ENCODE measurements at regions not wholly inside any gene's neighbourhood (a gene's known extent, or its start where the extent isn't known, plus 50 kb on each side); places are given as distances from the start of the nearest gene placed in this dataset.

- Mint-ChIP-seq H3K9me3 (no peaks in the 10 kb centered on the region; the same call in 1 of the 2 replicates), H3K36me3 (no peaks in the 10 kb centered on the region), H3K4me3 (no peak overlapping the region), H3K4me1 (peaks cover 14% of the 10 kb centered on the region), H3K27ac (no peak overlapping the region), H3K27me3 (ENCODE audit: low read depth) (no peaks in the 10 kb centered on the region; the same call in 1 of the 2 replicates)
- ChIA-PET POLR2A (no interaction called here), CTCF (no interaction called here)
- no peak for DNase-seq (ENCODE audit: low spot score)
- ATAC-seq: no peak
- TF ChIP-seq ARID4B (CRISPR knock-in tag; IDR thresholded peaks at IDR 0.05; ENCODE audit: borderline replicate concordance) (no peak), SOX15 (CRISPR knock-in tag; IDR thresholded peaks at IDR 0.05) (no peak), ATF6 (CRISPR knock-in tag; IDR thresholded peaks at IDR 0.05) (no peak), GRHL2 (CRISPR knock-in tag; IDR thresholded peaks at IDR 0.05; ENCODE audit: insufficient replicate concordance, severe bottlenecking) (no peak), KAT7 (CRISPR knock-in tag; IDR thresholded peaks at IDR 0.05; ENCODE audit: borderline replicate concordance) (no peak), ZNF219 (CRISPR knock-in tag; IDR thresholded peaks at IDR 0.05; ENCODE audit: borderline replicate concordance) (no peak), ETV6 (CRISPR knock-in tag; IDR thresholded peaks at IDR 0.05) (no peak)
- TF ChIP-seq, protein P1, sequence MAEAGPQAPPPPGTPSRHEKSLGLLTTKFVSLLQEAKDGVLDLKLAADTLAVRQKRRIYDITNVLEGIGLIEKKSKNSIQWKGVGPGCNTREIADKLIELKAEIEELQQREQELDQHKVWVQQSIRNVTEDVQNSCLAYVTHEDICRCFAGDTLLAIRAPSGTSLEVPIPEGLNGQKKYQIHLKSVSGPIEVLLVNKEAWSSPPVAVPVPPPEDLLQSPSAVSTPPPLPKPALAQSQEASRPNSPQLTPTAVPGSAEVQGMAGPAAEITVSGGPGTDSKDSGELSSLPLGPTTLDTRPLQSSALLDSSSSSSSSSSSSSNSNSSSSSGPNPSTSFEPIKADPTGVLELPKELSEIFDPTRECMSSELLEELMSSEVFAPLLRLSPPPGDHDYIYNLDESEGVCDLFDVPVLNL (CRISPR knock-in tag; IDR thresholded peaks at IDR 0.05; ENCODE audit: borderline replicate concordance, low read depth): no peak
Measured at GRCh38 chr10:76651154-76651553, 986.5 kb downstream of the KCNMA1 start.

DNA sequence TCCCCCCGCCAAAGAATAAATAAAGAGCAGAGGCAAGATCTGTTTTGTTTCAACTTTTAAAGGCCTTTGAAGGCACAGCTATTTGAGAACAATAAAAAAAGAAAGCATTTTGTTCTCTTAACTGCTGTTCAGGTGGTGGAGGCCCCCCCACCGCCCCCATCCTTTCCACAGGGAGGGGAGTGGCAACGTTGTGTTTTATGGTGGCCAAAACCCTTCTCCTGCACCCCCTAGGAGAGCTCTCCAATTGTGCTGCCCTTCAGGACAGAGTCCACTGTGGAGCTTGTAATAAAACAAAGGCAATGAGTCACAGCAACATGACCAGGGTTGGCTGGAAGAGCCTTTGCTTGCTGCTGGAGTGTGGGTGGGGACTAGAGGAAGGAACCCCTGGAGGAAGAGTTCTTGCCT lies 987.9 kb downstream of the KCNMA1 start:
- Mint-ChIP-seq H3K27me3 (ENCODE audit: low read depth) (no peaks in the 10 kb centered on the region; the same call in 1 of the 2 replicates), H3K9me3 (no peaks in the 10 kb centered on the region; the same call in 1 of the 2 replicates), H3K4me1 (peaks cover 14% of the 10 kb centered on the region), H3K27ac (no peak overlapping the region), H3K4me3 (no peak overlapping the region), H3K36me3 (no peaks in the 10 kb centered on the region)
- CTCF ChIA-PET: no interaction called here
- ATAC-seq: no peak; the same call in 1 of the 2 replicates
- no peak for TF ChIP-seq ZNF671 (CRISPR knock-in tag; IDR thresholded peaks at IDR 0.05)
- TF ChIP-seq ZNF219 (CRISPR knock-in tag; IDR thresholded peaks at IDR 0.05; ENCODE audit: borderline replicate concordance): no peak
- TF ChIP-seq NFE2L1 (CRISPR knock-in tag; IDR thresholded peaks at IDR 0.05): no peak
- TF ChIP-seq ZNF512 (CRISPR knock-in tag; IDR thresholded peaks at IDR 0.05; ENCODE audit: borderline replicate concordance): no peak
- TF ChIP-seq, protein P2, sequence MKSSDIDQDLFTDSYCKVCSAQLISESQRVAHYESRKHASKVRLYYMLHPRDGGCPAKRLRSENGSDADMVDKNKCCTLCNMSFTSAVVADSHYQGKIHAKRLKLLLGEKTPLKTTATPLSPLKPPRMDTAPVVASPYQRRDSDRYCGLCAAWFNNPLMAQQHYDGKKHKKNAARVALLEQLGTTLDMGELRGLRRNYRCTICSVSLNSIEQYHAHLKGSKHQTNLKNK (CRISPR knock-in tag; IDR thresholded peaks at IDR 0.05): no peak
- TF ChIP-seq ARID4B (CRISPR knock-in tag; IDR thresholded peaks at IDR 0.05; ENCODE audit: borderline replicate concordance): no peak
- TF ChIP-seq, protein P3, sequence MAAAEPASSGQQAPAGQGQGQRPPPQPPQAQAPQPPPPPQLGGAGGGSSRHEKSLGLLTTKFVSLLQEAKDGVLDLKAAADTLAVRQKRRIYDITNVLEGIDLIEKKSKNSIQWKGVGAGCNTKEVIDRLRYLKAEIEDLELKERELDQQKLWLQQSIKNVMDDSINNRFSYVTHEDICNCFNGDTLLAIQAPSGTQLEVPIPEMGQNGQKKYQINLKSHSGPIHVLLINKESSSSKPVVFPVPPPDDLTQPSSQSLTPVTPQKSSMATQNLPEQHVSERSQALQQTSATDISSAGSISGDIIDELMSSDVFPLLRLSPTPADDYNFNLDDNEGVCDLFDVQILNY (CRISPR knock-in tag; IDR thresholded peaks at IDR 0.05): no peak
- no peak for TF ChIP-seq JAZF1 (CRISPR knock-in tag; IDR thresholded peaks at IDR 0.05)
- no peak for DNase-seq (ENCODE audit: low spot score)
- POLR2A ChIA-PET: no interaction called here

All from WTC11 (cell line).